ENCODE measurements at regions not wholly inside any gene's neighbourhood (a gene's known extent, or its start where the extent isn't known, plus 50 kb on each side); places are given as distances from the start of the nearest gene placed in this dataset.

GRCh38 chr12:63066136-63066535 lies 84.9 kb downstream of the AVPR1A start:
- no peak for TF ChIP-seq CTCF (conservative IDR thresholded peaks at IDR 0.05)
- TF ChIP-seq ZFX (IDR thresholded peaks at IDR 0.05) = no peak
